ENCODE measurements at regions not wholly inside any gene's neighbourhood (a gene's known extent, or its start where the extent isn't known, plus 50 kb on each side); places are given as distances from the start of the nearest gene placed in this dataset.

GRCh38 chr12:92242907-92243306 lies 97.3 kb upstream of the BTG1 start:
- no peaks in the 10 kb centered on the region for H3K27me3 ChIP-seq (ENCODE audit: insufficient read depth, low read length)

GRCh38 chr12:92237762-92238523 lies 92.3 kb upstream of the BTG1 start:
- ATAC-seq = no peak
- no TSS peak for BruUV-seq (replicated peaks)
- Histone ChIP-seq H3K36me3 (ENCODE audit: control insufficient read depth in 1 of 2, insufficient read depth in 2 of 2, low read length in 2 of 2) (no peaks in the 10 kb centered on the region), H3K9me2 (ENCODE audit: insufficient read depth) (no peaks in the 10 kb centered on the region), H2AFZ (ENCODE audit: low read depth, low read length, poor library complexity, severe bottlenecking) (no peak overlapping the region), H3K79me2 (ENCODE audit: insufficient read depth, low read length) (no peaks in the 10 kb centered on the region), H3K27ac (ENCODE audit: low read depth, low read length) (no peak overlapping the region), H4K20me1 (ENCODE audit: insufficient read depth) (no peaks in the 10 kb centered on the region), H3K27me3 (ENCODE audit: insufficient read depth, low read length) (no peaks in the 10 kb centered on the region), H3K9me3 (ENCODE audit: control insufficient read depth in 1 of 2, insufficient read depth in 1 of 2, low read depth in 1 of 2, low read length in 2 of 2) (no peaks in the 10 kb centered on the region), H3K4me3 (replicated peaks in 1 of 2; ENCODE audit: low read depth in 1 of 2, low read length in 2 of 2) (no peak overlapping the region), H3K9ac (ENCODE audit: low read length) (no peak overlapping the region), H3K4me1 (ENCODE audit: control insufficient read depth in 1 of 2, insufficient read depth in 2 of 2, low read length in 2 of 2) (no peaks in the 10 kb centered on the region), H3K4me2 (ENCODE audit: low read length) (no peak overlapping the region)
- intact Hi-C loops (cut with micrococcal nuclease) = no loop called here
- RAD21 ChIA-PET (ENCODE audit: low non-redundant PET in 1 of 2, low total read pairs in 2 of 2, uncharacterized antibody in 2 of 2, unreplicated experiment in 2 of 2) = no interaction called here
- DNase-seq (ENCODE audit: low read depth, low spot score) = no peak
- CTCF ChIA-PET = no interaction called here
- POLR2A ChIA-PET = no interaction called here
- TF ChIP-seq CBX3 (IDR thresholded peaks at IDR 0.05; ENCODE audit: low read depth) (no peak), SRF (IDR thresholded peaks at IDR 0.05; ENCODE audit: low read depth) (no peak), ATF3 (IDR thresholded peaks at IDR 0.05) (no peak), RAD21 (IDR thresholded peaks at IDR 0.05; ENCODE audit: low read depth) (no peak), POLR2A (IDR thresholded peaks at IDR 0.05; ENCODE audit: borderline replicate concordance, extremely low read depth, insufficient read depth, insufficient read length) (no peak), FOSL1 (IDR thresholded peaks at IDR 0.05; ENCODE audit: low read depth) (no peak), TCF7L2 (IDR thresholded peaks at IDR 0.05; ENCODE audit: borderline replicate concordance, extremely low read depth, insufficient read depth, insufficient read length) (no peak), EZH2 (IDR thresholded peaks at IDR 0.05) (no peak), MAX (IDR thresholded peaks at IDR 0.05) (no peak)

More at GRCh38 chr12:92242907-92243306, 97.3 kb upstream of the BTG1 start:
- no peak overlapping the region for H2AFZ ChIP-seq (ENCODE audit: low read depth, low read length, poor library complexity, severe bottlenecking)
- no peaks in the 10 kb centered on the region for H3K9me2 ChIP-seq (ENCODE audit: insufficient read depth)
- no peak for TF ChIP-seq EZH2phosphoT487 (IDR thresholded peaks at IDR 0.05; ENCODE audit: borderline replicate concordance)
- no peak for TF ChIP-seq SP1 (IDR thresholded peaks at IDR 0.05; ENCODE audit: low read depth)
- TF ChIP-seq RAD21 (IDR thresholded peaks at IDR 0.05; ENCODE audit: low read depth) = no peak
- no peak for TF ChIP-seq FOSL1 (IDR thresholded peaks at IDR 0.05; ENCODE audit: low read depth)
- no peak for TF ChIP-seq EGR1 (IDR thresholded peaks at IDR 0.05; ENCODE audit: low read depth)
- TF ChIP-seq MAX (IDR thresholded peaks at IDR 0.05) = no peak
- TF ChIP-seq ZFX (IDR thresholded peaks at IDR 0.05) = no peak
- no peak for TF ChIP-seq TCF7L2 (IDR thresholded peaks at IDR 0.05; ENCODE audit: borderline replicate concordance, extremely low read depth, insufficient read depth, insufficient read length)
- no peak for TF ChIP-seq ATF3 (IDR thresholded peaks at IDR 0.05)
- TF ChIP-seq ZNF274 (IDR thresholded peaks at IDR 0.05; ENCODE audit: low read depth, low read length) = no peak
- H3K27ac ChIP-seq (ENCODE audit: low read depth, low read length) = no peak overlapping the region
- BruUV-seq (replicated peaks) = no TSS peak
- no peak overlapping the region for H3K9ac ChIP-seq (ENCODE audit: low read length)
- CTCF ChIA-PET = no interaction called here
- DNase-seq (ENCODE audit: low read depth, low spot score) (no peak), ATAC-seq (no peak)
- H3K36me3 ChIP-seq (ENCODE audit: control insufficient read depth in 1 of 2, insufficient read depth in 2 of 2, low read length in 2 of 2) = no peaks in the 10 kb centered on the region
- H3K4me1 ChIP-seq (ENCODE audit: control insufficient read depth in 1 of 2, insufficient read depth in 2 of 2, low read length in 2 of 2) = no peaks in the 10 kb centered on the region
- RAD21 ChIA-PET (ENCODE audit: low non-redundant PET in 1 of 2, low total read pairs in 2 of 2, uncharacterized antibody in 2 of 2, unreplicated experiment in 2 of 2) = no interaction called here
- no peaks in the 10 kb centered on the region for H3K9me3 ChIP-seq (ENCODE audit: control insufficient read depth in 1 of 2, insufficient read depth in 1 of 2, low read depth in 1 of 2, low read length in 2 of 2)
- POLR2A ChIA-PET = no interaction called here
- no peak overlapping the region for H3K4me2 ChIP-seq (ENCODE audit: low read length)
- no peaks in the 10 kb centered on the region for H4K20me1 ChIP-seq (ENCODE audit: insufficient read depth)
- intact Hi-C loops (cut with micrococcal nuclease) = loop anchor here (5.0 kb wide), 1 partner anchor 221 kb away; no protein-coding TSS in a partner anchor
- no peaks in the 10 kb centered on the region for H3K79me2 ChIP-seq (ENCODE audit: insufficient read depth, low read length)
- H3K4me3 ChIP-seq (replicated peaks in 1 of 2; ENCODE audit: low read depth in 1 of 2, low read length in 2 of 2) = no peak overlapping the region

Measured in HCT116 (cell line).